ENCODE measurements at regions not wholly inside any gene's neighbourhood (a gene's known extent, or its start where the extent isn't known, plus 50 kb on each side); places are given as distances from the start of the nearest gene placed in this dataset.

DNA sequence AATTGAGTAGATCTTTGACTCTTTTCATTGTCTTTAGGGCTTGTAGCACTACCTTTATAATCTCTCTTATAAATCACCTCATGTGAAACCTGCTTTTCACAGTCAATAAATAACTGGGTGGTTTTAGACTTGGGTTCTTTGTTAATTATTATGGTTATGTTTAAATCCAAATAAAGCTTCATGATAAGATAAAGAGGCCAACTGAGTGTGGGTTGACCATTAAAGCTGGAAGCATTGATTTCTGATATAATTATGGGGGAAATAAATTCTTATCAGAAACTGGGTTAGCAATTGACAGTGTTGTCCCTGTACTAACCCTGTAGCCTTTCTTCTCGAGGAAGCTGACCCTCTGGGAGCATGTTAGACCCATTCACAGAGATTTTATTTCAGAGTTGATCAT is 384.7 kb upstream of the LCORL start:
- no peak for ATAC-seq
- TF ChIP-seq ESRRG (CRISPR knock-in tag; IDR thresholded peaks at IDR 0.05) (no peak), SNAI2 (CRISPR knock-in tag; IDR thresholded peaks at IDR 0.05) (no peak), TOX (CRISPR knock-in tag; IDR thresholded peaks at IDR 0.05; ENCODE audit: borderline replicate concordance) (no peak), ZNF70 (CRISPR knock-in tag; IDR thresholded peaks at IDR 0.05) (no peak), ZFP3 (CRISPR knock-in tag; IDR thresholded peaks at IDR 0.05) (no peak), CSDC2 (CRISPR knock-in tag; IDR thresholded peaks at IDR 0.05) (no peak), GLIS3 (CRISPR knock-in tag; IDR thresholded peaks at IDR 0.05) (no peak), ARNTL (CRISPR knock-in tag; IDR thresholded peaks at IDR 0.05; ENCODE audit: borderline replicate concordance, low read depth) (no peak), RARB (CRISPR knock-in tag; IDR thresholded peaks at IDR 0.05) (no peak), ISL1 (CRISPR knock-in tag; IDR thresholded peaks at IDR 0.05) (no peak)
- TF ChIP-seq, protein P1, sequence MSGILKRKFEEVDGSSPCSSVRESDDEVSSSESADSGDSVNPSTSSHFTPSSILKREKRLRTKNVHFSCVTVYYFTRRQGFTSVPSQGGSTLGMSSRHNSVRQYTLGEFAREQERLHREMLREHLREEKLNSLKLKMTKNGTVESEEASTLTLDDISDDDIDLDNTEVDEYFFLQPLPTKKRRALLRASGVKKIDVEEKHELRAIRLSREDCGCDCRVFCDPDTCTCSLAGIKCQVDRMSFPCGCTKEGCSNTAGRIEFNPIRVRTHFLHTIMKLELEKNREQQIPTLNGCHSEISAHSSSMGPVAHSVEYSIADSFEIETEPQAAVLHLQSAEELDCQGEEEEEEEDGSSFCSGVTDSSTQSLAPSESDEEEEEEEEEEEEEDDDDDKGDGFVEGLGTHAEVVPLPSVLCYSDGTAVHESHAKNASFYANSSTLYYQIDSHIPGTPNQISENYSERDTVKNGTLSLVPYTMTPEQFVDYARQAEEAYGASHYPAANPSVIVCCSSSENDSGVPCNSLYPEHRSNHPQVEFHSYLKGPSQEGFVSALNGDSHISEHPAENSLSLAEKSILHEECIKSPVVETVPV (CRISPR knock-in tag; IDR thresholded peaks at IDR 0.05): no peak

GRCh38 chr4:18405054-18405453 is 383.5 kb upstream of the LCORL start:
- TF ChIP-seq ZNF70 (CRISPR knock-in tag; IDR thresholded peaks at IDR 0.05) (no peak), TCF4 (CRISPR knock-in tag; IDR thresholded peaks at IDR 0.05; ENCODE audit: borderline replicate concordance) (no peak), OSR1 (CRISPR knock-in tag; IDR thresholded peaks at IDR 0.05) (no peak)
- ATAC-seq: no peak

DNA sequence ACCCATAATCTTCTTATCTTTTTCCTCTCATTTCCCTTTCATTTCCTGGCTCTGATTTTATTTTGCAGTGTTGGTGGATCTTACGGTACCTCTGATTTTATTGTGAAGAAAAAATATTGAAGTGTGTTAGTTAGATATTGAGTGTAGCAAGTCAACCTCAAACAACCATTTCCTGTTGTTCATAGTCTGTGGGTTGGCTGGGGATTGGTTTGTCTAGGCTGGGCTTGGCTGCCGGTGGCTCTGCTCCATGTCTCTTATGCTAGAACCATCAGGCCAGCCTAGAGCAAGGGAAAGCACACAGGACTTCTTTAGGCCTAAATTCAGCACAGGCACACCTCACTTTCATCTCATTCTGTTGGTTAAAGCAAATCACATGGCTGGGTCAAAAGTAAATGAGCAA is 383.1 kb upstream of the LCORL start:
- ATAC-seq: no peak
- TF ChIP-seq, protein P1 (CRISPR knock-in tag; IDR thresholded peaks at IDR 0.05): no peak
- TF ChIP-seq ESRRG (CRISPR knock-in tag; IDR thresholded peaks at IDR 0.05): no peak
- TF ChIP-seq POU6F1 (CRISPR knock-in tag; IDR thresholded peaks at IDR 0.05; ENCODE audit: borderline replicate concordance, low read depth): no peak
- no peak for TF ChIP-seq ARNTL (CRISPR knock-in tag; IDR thresholded peaks at IDR 0.05; ENCODE audit: borderline replicate concordance, low read depth)
- no peak for TF ChIP-seq OSR1 (CRISPR knock-in tag; IDR thresholded peaks at IDR 0.05)
- TF ChIP-seq PPARA (CRISPR knock-in tag; IDR thresholded peaks at IDR 0.05; ENCODE audit: borderline replicate concordance): no peak
- no peak for TF ChIP-seq TOX (CRISPR knock-in tag; IDR thresholded peaks at IDR 0.05; ENCODE audit: borderline replicate concordance)
- no peak for TF ChIP-seq BACH2 (CRISPR knock-in tag; IDR thresholded peaks at IDR 0.05; ENCODE audit: borderline replicate concordance)
- TF ChIP-seq GLIS3 (CRISPR knock-in tag; IDR thresholded peaks at IDR 0.05): no peak
- no peak for TF ChIP-seq ZFP30 (CRISPR knock-in tag; IDR thresholded peaks at IDR 0.05)
- TF ChIP-seq TCF4 (CRISPR knock-in tag; IDR thresholded peaks at IDR 0.05; ENCODE audit: borderline replicate concordance): no peak
- no peak for TF ChIP-seq SNAI2 (CRISPR knock-in tag; IDR thresholded peaks at IDR 0.05)
- TF ChIP-seq RARB (CRISPR knock-in tag; IDR thresholded peaks at IDR 0.05): no peak
- no peak for TF ChIP-seq ZFP3 (CRISPR knock-in tag; IDR thresholded peaks at IDR 0.05)
- no peak for TF ChIP-seq ISL1 (CRISPR knock-in tag; IDR thresholded peaks at IDR 0.05)
- no peak for TF ChIP-seq ZNF70 (CRISPR knock-in tag; IDR thresholded peaks at IDR 0.05)

GRCh38 chr4:18403327-18403726 is 381.8 kb upstream of the LCORL start:
- TF ChIP-seq SNAI2 (CRISPR knock-in tag; IDR thresholded peaks at IDR 0.05) (no peak), ZNF8 (CRISPR knock-in tag; IDR thresholded peaks at IDR 0.05) (no peak), CSDC2 (CRISPR knock-in tag; IDR thresholded peaks at IDR 0.05) (no peak), TOX (CRISPR knock-in tag; IDR thresholded peaks at IDR 0.05; ENCODE audit: borderline replicate concordance) (no peak), ZFP3 (CRISPR knock-in tag; IDR thresholded peaks at IDR 0.05) (no peak), TCF4 (CRISPR knock-in tag; IDR thresholded peaks at IDR 0.05; ENCODE audit: borderline replicate concordance) (no peak)
- TF ChIP-seq, protein P1 (CRISPR knock-in tag; IDR thresholded peaks at IDR 0.05): no peak
- no peak for ATAC-seq

DNA sequence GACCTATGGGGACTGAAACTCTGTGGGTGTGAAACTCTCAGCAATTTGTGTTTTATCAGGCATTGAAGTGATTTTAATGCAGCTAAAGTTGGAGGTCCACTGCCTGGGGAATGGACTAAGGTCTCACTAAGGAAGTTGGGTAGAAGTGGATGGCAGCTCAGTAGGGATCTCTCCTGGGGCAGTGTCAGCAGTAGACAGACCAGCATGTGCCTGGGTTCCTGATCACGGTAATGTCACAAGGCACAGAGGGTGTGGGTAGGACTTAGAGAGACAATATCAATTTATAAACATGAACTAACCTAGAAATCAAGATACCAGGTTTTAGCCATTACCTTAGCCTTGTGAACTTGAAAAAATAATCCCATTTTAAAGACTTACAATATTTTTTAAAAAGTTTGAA is 380.3 kb upstream of the LCORL start:
- TF ChIP-seq TCF4 (CRISPR knock-in tag; IDR thresholded peaks at IDR 0.05; ENCODE audit: borderline replicate concordance): no peak
- TF ChIP-seq, protein P1 (CRISPR knock-in tag; IDR thresholded peaks at IDR 0.05): no peak
- TF ChIP-seq ZFP30 (CRISPR knock-in tag; IDR thresholded peaks at IDR 0.05): no peak
- TF ChIP-seq RARB (CRISPR knock-in tag; IDR thresholded peaks at IDR 0.05): no peak
- no peak for TF ChIP-seq GLIS3 (CRISPR knock-in tag; IDR thresholded peaks at IDR 0.05)
- TF ChIP-seq ZC3H10 (CRISPR knock-in tag; IDR thresholded peaks at IDR 0.05): no peak
- TF ChIP-seq, protein P2, sequence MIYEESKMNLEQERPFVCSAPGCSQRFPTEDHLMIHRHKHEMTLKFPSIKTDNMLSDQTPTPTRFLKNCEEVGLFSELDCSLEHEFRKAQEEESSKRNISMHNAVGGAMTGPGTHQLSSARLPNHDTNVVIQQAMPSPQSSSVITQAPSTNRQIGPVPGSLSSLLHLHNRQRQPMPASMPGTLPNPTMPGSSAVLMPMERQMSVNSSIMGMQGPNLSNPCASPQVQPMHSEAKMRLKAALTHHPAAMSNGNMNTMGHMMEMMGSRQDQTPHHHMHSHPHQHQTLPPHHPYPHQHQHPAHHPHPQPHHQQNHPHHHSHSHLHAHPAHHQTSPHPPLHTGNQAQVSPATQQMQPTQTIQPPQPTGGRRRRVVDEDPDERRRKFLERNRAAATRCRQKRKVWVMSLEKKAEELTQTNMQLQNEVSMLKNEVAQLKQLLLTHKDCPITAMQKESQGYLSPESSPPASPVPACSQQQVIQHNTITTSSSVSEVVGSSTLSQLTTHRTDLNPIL (CRISPR knock-in tag; IDR thresholded peaks at IDR 0.05; ENCODE audit: low read depth): no peak
- no peak for ATAC-seq

All from SK-N-SH treated with all-trans-retinoic acid at 6 μM for 48 hours (cell line).